ENCODE measurements at regions not wholly inside any gene's neighbourhood (a gene's known extent, or its start where the extent isn't known, plus 50 kb on each side); places are given as distances from the start of the nearest gene placed in this dataset.

- DNase-seq, result no peak
Measured at GRCh38 chr2:236317938-236318396, 53.8 kb upstream of the ASB18 start.

- DNase-seq, result no peak
Measured at GRCh38 chr2:236318401-236318800, 54.2 kb upstream of the ASB18 start.

GRCh38 chr2:236319036-236319435 lies 54.8 kb upstream of the ASB18 start:
- DNase-seq, result no peak

GRCh38 chr2:236321415-236321814 lies 57.2 kb upstream of the ASB18 start:
- DNase-seq, result no peak

GRCh38 chr2:236333417-236334121 lies 69.4 kb upstream of the ASB18 start:
- DNase-seq, result no peak

GRCh38 chr2:236334122-236334876 lies 70.1 kb upstream of the ASB18 start:
- no peak for DNase-seq

- DNase-seq, result no peak
Measured at GRCh38 chr2:236335696-236336574, 71.7 kb upstream of the ASB18 start.

GRCh38 chr2:236336575-236337464 lies 72.6 kb upstream of the ASB18 start:
- DNase-seq, result no peak

- DNase-seq, result no peak
Measured at GRCh38 chr2:236337465-236338325, 73.5 kb upstream of the ASB18 start.

- DNase-seq, result no peak
Measured at GRCh38 chr2:236338495-236339184, 74.4 kb upstream of the ASB18 start.

GRCh38 chr2:236340251-236340650 lies 76.0 kb upstream of the ASB18 start:
- no peak for DNase-seq

GRCh38 chr2:236341067-236341466 lies 76.9 kb upstream of the ASB18 start:
- no peak for DNase-seq

- no peak for DNase-seq
Measured at GRCh38 chr2:236341721-236342120, 77.5 kb upstream of the ASB18 start.

- no peak for DNase-seq
Measured at GRCh38 chr2:236342507-236342906, 78.3 kb upstream of the ASB18 start.

GRCh38 chr2:236342951-236343350 lies 78.7 kb upstream of the ASB18 start:
- DNase-seq, result no peak

- DNase-seq, result peak; percentile 59
Measured at GRCh38 chr2:236343400-236344161, 79.4 kb upstream of the ASB18 start.

GRCh38 chr2:236344446-236344845 lies 80.2 kb upstream of the ASB18 start:
- no peak for DNase-seq

GRCh38 chr2:236345081-236345714 lies 81.0 kb upstream of the ASB18 start:
- no peak for DNase-seq

GRCh38 chr2:236346366-236346765 lies 82.2 kb upstream of the ASB18 start:
- no peak for DNase-seq
